NCI-H2107 (cell line): ENCODE measurements at regions not wholly inside any gene's neighbourhood (a gene's known extent, or its start where the extent isn't known, plus 50 kb on each side); places are given as distances from the start of the nearest gene placed in this dataset.

ENCODE experiments used
- DNase-seq: peaks from one replicate; lab custom pipeline; 2025; lab: John Stamatoyannopoulos, UW

- DNase-seq = no peak
Measured at GRCh38 chr14:49527221-49527620, 59.0 kb downstream of the RPS29 start.

- DNase-seq = no peak
Measured at GRCh38 chr14:49526101-49526500, 60.1 kb downstream of the RPS29 start.

GRCh38 chr14:49516286-49516685, 69.9 kb downstream of the RPS29 start:
- DNase-seq = no peak

GRCh38 chr14:49512571-49512970, 73.6 kb downstream of the RPS29 start:
- DNase-seq = no peak

GRCh38 chr14:49512147-49512551, 74.0 kb downstream of the RPS29 start:
- no peak for DNase-seq

- no peak for DNase-seq
Measured at GRCh38 chr14:49508124-49508523, 78.1 kb downstream of the RPS29 start.

- no peak for DNase-seq
Measured at GRCh38 chr14:49506650-49507049, 79.5 kb downstream of the RPS29 start.

GRCh38 chr14:49505041-49505766, 81.0 kb downstream of the RPS29 start:
- DNase-seq = no peak

- peak; percentile 74 for DNase-seq
Measured at GRCh38 chr14:49497725-49498348, 88.3 kb downstream of the RPS29 start.

- DNase-seq = no peak
Measured at GRCh38 chr14:49497267-49497666, 88.9 kb downstream of the RPS29 start.

- DNase-seq = no peak
Measured at GRCh38 chr14:49494836-49495235, 91.3 kb downstream of the RPS29 start.

- no peak for DNase-seq
Measured at GRCh38 chr14:49493557-49493956, 92.6 kb downstream of the RPS29 start.

- no peak for DNase-seq
Measured at GRCh38 chr14:49492151-49492550, 94.0 kb downstream of the RPS29 start.

- no peak for DNase-seq
Measured at GRCh38 chr14:49489341-49489740, 96.8 kb downstream of the RPS29 start.

GRCh38 chr14:49487238-49487637, 98.9 kb downstream of the RPS29 start:
- no peak for DNase-seq

- no peak for DNase-seq
Measured at GRCh38 chr14:49485290-49485689, 100.9 kb downstream of the RPS29 start.

- DNase-seq = no peak
Measured at GRCh38 chr14:49484180-49484579, 102.0 kb downstream of the RPS29 start.

- no peak for DNase-seq
Measured at GRCh38 chr14:49483268-49483667, 102.9 kb downstream of the RPS29 start.

GRCh38 chr14:49480979-49481498, 105.1 kb downstream of the RPS29 start:
- DNase-seq = no peak

- DNase-seq = no peak
Measured at GRCh38 chr14:49480053-49480760, 106.0 kb downstream of the RPS29 start.

- no peak for DNase-seq
Measured at GRCh38 chr14:49479432-49479831, 106.7 kb downstream of the RPS29 start.

- no peak for DNase-seq
Measured at GRCh38 chr14:49478784-49479183, 107.4 kb downstream of the RPS29 start.

GRCh38 chr14:49467091-49467490, 119.1 kb downstream of the RPS29 start:
- no peak for DNase-seq
